Astrocyte (in vitro differentiated cells and primary cell): ENCODE measurements at regions not wholly inside any gene's neighbourhood (a gene's known extent, or its start where the extent isn't known, plus 50 kb on each side); places are given as distances from the start of the nearest gene placed in this dataset.

ENCODE experiments used
- DNase-seq: peaks from one replicate; pipeline ENCODE4 v3.0.0-alpha.2; 2010; ENCODE audit warnings: low read depth
- FAIRE-seq: peaks from 2 replicates; lab custom pipeline; 2011; peaks lifted over from hg19 to GRCh38; lab: Jason Lieb, UNC
- H2AFZ ChIP-seq: 2 replicates; pipeline ENCODE4 v1.6.0; 2012; ENCODE audit warnings: low read depth, low read length, inconsistent platforms
- H3K27ac ChIP-seq: 2 replicates; pipeline ENCODE4 v1.5.1; 2011; ENCODE audit warnings: low read depth, low read length, inconsistent platforms
- H3K27me3 ChIP-seq: 2 replicates; pipeline ENCODE4 v1.6.0; 2011; ENCODE audit warnings: low read length, inconsistent platforms; ENCODE audit not compliant: insufficient read depth
- H3K36me3 ChIP-seq: 2 replicates; pipeline ENCODE4 v1.5.1; 2011; ENCODE audit warnings: low read length, inconsistent platforms; ENCODE audit not compliant: insufficient read depth
- H3K4me1 ChIP-seq: 2 replicates; pipeline ENCODE4 v1.5.1; 2011; ENCODE audit warnings: low read length, inconsistent platforms; ENCODE audit not compliant: insufficient read depth
- H3K4me2 ChIP-seq: 2 replicates; pipeline ENCODE4 v1.6.0; 2012; ENCODE audit warnings: low read length, inconsistent platforms
- H3K4me3 ChIP-seq: 2 replicates; pipeline ENCODE4 v1.5.1; 2011; ENCODE audit warnings: low read depth, mild to moderate bottlenecking, low read length, inconsistent platforms; ENCODE audit not compliant: insufficient read depth
- H3K79me2 ChIP-seq: 2 replicates; pipeline ENCODE4 v1.6.0; 2012; ENCODE audit warnings: mild to moderate bottlenecking, low read length, inconsistent platforms; ENCODE audit not compliant: insufficient read depth
- H3K9ac ChIP-seq: 2 replicates; pipeline ENCODE4 v1.6.0; 2012; ENCODE audit warnings: mild to moderate bottlenecking, low read length, inconsistent platforms
- H3K9me3 ChIP-seq: 2 replicates; pipeline ENCODE4 v1.5.1; 2012; ENCODE audit warnings: low read depth, mild to moderate bottlenecking, low read length, inconsistent platforms; ENCODE audit not compliant: insufficient read depth
- H4K20me1 ChIP-seq: 2 replicates; pipeline ENCODE4 v1.6.0; 2012; ENCODE audit warnings: low read length, inconsistent platforms; ENCODE audit not compliant: insufficient read depth
- H3K27ac Mint-ChIP-seq: one replicate; pipeline ENCODE4 v1.8.0; 2021; ENCODE audit warnings: mild to moderate bottlenecking, mixed read lengths; ENCODE audit not compliant: unreplicated experiment
- H3K27me3 Mint-ChIP-seq: one replicate; pipeline ENCODE4 v1.8.0; 2021; ENCODE audit warnings: low read depth, mixed read lengths; ENCODE audit not compliant: unreplicated experiment
- H3K36me3 Mint-ChIP-seq: one replicate; pipeline ENCODE4 v1.8.0; 2021; ENCODE audit warnings: low read depth, mixed read lengths; ENCODE audit not compliant: unreplicated experiment
- H3K4me1 Mint-ChIP-seq: one replicate; pipeline ENCODE4 v1.8.0; 2021; ENCODE audit warnings: low read depth, mixed read lengths; ENCODE audit not compliant: unreplicated experiment
- H3K4me3 Mint-ChIP-seq: one replicate; pipeline ENCODE4 v1.8.0; 2021; ENCODE audit warnings: mild to moderate bottlenecking, moderate library complexity, mixed read lengths; ENCODE audit not compliant: unreplicated experiment
- H3K9me3 Mint-ChIP-seq: one replicate; pipeline ENCODE4 v1.8.0; 2021; ENCODE audit warnings: mild to moderate bottlenecking, mixed read lengths; ENCODE audit not compliant: unreplicated experiment
- CTCF ChIP-seq: IDR thresholded peaks from 2 replicates; pipeline ENCODE4 v1.5.1; 2011; ENCODE audit warnings: low read depth, mild to moderate bottlenecking, inconsistent platforms, low read length, moderate library complexity; ENCODE audit not compliant: insufficient read depth
- EZH2 ChIP-seq: IDR thresholded peaks from 2 replicates; pipeline ENCODE4 v1.6.1; 2012; ENCODE audit warnings: mild to moderate bottlenecking, low read length, inconsistent platforms; ENCODE audit not compliant: insufficient read depth

- TF ChIP-seq CTCF (no peak), EZH2 (no peak)
- H3K27ac ChIP-seq = no peak overlapping the region
- no peak overlapping the region for H2AFZ ChIP-seq
- H3K4me1 Mint-ChIP-seq = peaks cover 4% of the 10 kb centered on the region
- no peaks in the 10 kb centered on the region for H3K79me2 ChIP-seq
- H3K9me3 Mint-ChIP-seq = no peaks in the 10 kb centered on the region
- no peak overlapping the region for H3K27ac Mint-ChIP-seq
- no peak overlapping the region for H3K4me3 Mint-ChIP-seq
- no peaks in the 10 kb centered on the region for H3K27me3 ChIP-seq
- H3K36me3 Mint-ChIP-seq = no peaks in the 10 kb centered on the region
- no peak overlapping the region for H3K9ac ChIP-seq
- FAIRE-seq (no peak), DNase-seq (no peak)
- H3K36me3 ChIP-seq = no peaks in the 10 kb centered on the region
- H3K9me3 ChIP-seq = no peaks in the 10 kb centered on the region
- H4K20me1 ChIP-seq = no peaks in the 10 kb centered on the region
- H3K27me3 Mint-ChIP-seq = peaks cover 2% of the 10 kb centered on the region
- H3K4me3 ChIP-seq = no peak overlapping the region
- H3K4me1 ChIP-seq = no peaks in the 10 kb centered on the region
- no peak overlapping the region for H3K4me2 ChIP-seq
These were observed 141.6 kb upstream of the XYLT1 start for GRCh38 chr16:17612336-17612735.

GRCh38 chr16:17607609-17608008, 136.8 kb upstream of the XYLT1 start:
- Histone ChIP-seq H3K9ac (no peak overlapping the region), H3K9me3 (no peaks in the 10 kb centered on the region), H3K4me2 (no peak overlapping the region), H3K4me3 (no peak overlapping the region), H3K79me2 (no peaks in the 10 kb centered on the region), H3K36me3 (no peaks in the 10 kb centered on the region), H3K27ac (no peak overlapping the region), H3K4me1 (no peaks in the 10 kb centered on the region), H2AFZ (no peak overlapping the region), H4K20me1 (no peaks in the 10 kb centered on the region), H3K27me3 (no peaks in the 10 kb centered on the region)
- no peak for TF ChIP-seq EZH2
- no peak for TF ChIP-seq CTCF
- H3K4me1 Mint-ChIP-seq = peaks cover 19% of the 10 kb centered on the region
- H3K27me3 Mint-ChIP-seq = peaks cover 2% of the 10 kb centered on the region
- peaks cover 1% of the 10 kb centered on the region for H3K9me3 Mint-ChIP-seq
- no peak overlapping the region for H3K4me3 Mint-ChIP-seq
- H3K36me3 Mint-ChIP-seq = no peaks in the 10 kb centered on the region
- no peak for FAIRE-seq
- no peak overlapping the region for H3K27ac Mint-ChIP-seq
- no peak for DNase-seq

- H3K9me3 ChIP-seq = no peaks in the 10 kb centered on the region
- TF ChIP-seq EZH2 (no peak), CTCF (no peak)
- no peak overlapping the region for H2AFZ ChIP-seq
- Mint-ChIP-seq H3K9me3 (peaks cover 1% of the 10 kb centered on the region), H3K27me3 (peaks cover 2% of the 10 kb centered on the region), H3K36me3 (no peaks in the 10 kb centered on the region), H3K27ac (no peak overlapping the region), H3K4me1 (peaks cover 19% of the 10 kb centered on the region), H3K4me3 (no peak overlapping the region)
- no peaks in the 10 kb centered on the region for H3K36me3 ChIP-seq
- no peak overlapping the region for H3K9ac ChIP-seq
- H3K4me1 ChIP-seq = no peaks in the 10 kb centered on the region
- no peak overlapping the region for H3K4me3 ChIP-seq
- H4K20me1 ChIP-seq = no peaks in the 10 kb centered on the region
- FAIRE-seq (no peak), DNase-seq (no peak)
- H3K79me2 ChIP-seq = no peaks in the 10 kb centered on the region
- H3K27ac ChIP-seq = no peak overlapping the region
- no peak overlapping the region for H3K4me2 ChIP-seq
- H3K27me3 ChIP-seq = no peaks in the 10 kb centered on the region
These were observed 136.3 kb upstream of the XYLT1 start for GRCh38 chr16:17607075-17607509.
